CD1c-positive myeloid dendritic cell (primary cell): ENCODE measurements at regions not wholly inside any gene's neighbourhood (a gene's known extent, or its start where the extent isn't known, plus 50 kb on each side); places are given as distances from the start of the nearest gene placed in this dataset.

Source experiments
- DNase-seq: peaks from one replicate; pipeline ENCODE4 v3.0.0-alpha.2; 2016; ENCODE audit errors: extremely low spot score

DNA sequence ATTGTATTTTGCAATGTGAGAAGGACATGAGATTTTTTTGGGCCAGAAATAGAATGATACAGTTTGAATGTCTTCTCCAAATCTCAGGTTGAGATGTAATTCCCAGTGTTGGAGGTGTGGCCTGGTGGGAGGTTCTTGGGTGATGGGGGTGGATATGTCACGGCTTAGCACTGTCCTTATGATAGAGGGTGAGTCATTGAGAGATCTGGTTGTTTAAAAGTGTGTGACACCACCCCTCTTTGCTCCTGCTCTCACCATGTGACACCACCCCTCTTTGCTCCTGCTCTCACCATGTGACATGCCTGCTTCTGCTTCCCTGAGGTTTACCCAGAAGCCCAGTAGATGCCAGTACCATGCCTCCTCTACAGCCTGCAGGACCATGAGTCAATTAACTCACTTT is 1226.9 kb downstream of the PCDH7 start:
- no peak for DNase-seq

GRCh38 chr4:31949045-31949444 is 1228.9 kb downstream of the PCDH7 start:
- DNase-seq = no peak

- no peak for DNase-seq
Observed at GRCh38 chr4:31955346-31955745, 1235.2 kb downstream of the PCDH7 start.

DNA sequence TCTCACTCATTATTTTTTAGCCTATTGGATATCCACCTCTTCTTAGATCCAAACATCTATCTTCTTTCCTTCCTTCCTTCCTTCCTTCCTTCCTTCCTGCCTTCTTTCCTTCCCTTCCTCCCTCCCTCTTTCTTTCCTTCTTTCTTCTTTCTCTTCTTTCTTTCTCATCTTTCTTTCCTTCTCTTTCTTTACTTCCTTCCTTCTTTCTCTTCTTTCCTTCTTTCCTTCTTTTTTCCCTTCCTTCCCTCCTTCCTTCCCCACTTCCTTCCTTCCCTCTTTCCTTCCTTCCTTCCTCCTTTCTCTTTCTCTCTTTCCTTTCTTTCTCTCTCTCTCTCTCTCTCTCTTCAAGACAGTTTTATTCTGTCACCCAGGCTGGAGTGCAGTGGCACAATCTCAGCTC is 1239.8 kb downstream of the PCDH7 start:
- DNase-seq = no peak

- DNase-seq = no peak
Observed at GRCh38 chr4:31964685-31965084, 1244.5 kb downstream of the PCDH7 start.

GRCh38 chr4:31968842-31969241 is 1248.7 kb downstream of the PCDH7 start:
- no peak for DNase-seq

DNA sequence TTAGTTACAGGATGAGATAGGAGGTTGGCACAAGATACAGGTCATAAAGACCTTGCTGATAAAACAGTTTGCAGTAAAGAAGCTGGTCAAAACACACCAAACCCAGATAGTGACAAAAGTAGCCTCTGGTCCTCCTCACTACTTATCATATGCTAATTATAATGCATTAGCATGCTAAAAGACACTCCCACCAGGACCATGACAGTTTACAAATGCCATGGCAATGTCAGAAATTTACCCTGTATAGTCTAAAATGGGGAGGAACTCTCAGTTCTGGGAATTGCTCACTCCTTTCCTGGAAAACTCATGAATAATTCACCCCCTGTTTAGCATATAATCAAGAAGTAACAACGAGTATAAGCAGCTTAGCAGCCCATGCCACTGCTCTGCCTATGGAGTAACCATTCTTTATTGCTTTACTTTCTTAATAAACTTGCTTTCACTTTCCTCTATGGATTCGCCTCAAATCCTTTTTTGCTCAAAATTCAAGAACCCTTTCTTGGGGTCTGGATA is 1254.4 kb downstream of the PCDH7 start:
- no peak for DNase-seq

- DNase-seq = no peak
Observed at GRCh38 chr4:31979988-31980387, 1259.8 kb downstream of the PCDH7 start.

GRCh38 chr4:31983246-31983645 is 1263.1 kb downstream of the PCDH7 start:
- no peak for DNase-seq

DNA sequence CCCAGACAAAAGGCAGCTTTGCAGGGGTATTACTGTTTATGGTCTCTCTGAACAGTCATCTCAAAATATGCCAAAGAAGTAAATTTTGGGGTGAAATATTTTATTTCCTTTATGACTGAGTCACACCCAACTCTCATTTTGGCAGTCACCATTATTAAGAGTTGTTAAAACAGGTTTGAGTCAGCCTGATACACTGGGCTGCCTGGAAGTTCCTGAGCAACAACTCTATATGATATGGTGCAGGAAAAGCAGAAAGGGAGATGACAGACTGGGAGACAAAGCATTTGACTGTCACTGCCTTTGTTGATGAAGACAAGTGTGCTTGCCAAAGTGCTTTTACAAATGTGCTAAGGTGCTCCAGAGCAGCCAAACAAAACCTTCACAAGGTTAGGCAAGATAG is 1263.5 kb downstream of the PCDH7 start:
- no peak for DNase-seq

DNA sequence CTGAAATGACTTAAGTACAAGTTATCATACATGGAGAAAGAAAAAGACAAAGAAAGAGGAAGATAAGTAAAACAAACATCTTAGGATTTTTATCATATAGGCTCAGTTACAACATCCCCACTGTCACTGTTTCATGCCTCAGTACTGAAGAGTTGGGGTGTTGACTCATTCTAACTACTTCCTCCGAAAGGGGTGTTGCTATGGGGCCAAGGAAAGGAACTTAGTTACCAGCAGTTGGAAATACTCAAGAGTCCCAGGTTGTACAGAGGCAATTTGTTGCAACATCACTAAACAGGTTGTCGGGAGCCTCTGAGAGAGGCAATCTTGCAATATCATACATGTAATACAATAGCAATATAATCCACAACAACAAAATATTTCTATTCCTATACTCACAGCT is 1264.7 kb downstream of the PCDH7 start:
- DNase-seq = no peak

DNA sequence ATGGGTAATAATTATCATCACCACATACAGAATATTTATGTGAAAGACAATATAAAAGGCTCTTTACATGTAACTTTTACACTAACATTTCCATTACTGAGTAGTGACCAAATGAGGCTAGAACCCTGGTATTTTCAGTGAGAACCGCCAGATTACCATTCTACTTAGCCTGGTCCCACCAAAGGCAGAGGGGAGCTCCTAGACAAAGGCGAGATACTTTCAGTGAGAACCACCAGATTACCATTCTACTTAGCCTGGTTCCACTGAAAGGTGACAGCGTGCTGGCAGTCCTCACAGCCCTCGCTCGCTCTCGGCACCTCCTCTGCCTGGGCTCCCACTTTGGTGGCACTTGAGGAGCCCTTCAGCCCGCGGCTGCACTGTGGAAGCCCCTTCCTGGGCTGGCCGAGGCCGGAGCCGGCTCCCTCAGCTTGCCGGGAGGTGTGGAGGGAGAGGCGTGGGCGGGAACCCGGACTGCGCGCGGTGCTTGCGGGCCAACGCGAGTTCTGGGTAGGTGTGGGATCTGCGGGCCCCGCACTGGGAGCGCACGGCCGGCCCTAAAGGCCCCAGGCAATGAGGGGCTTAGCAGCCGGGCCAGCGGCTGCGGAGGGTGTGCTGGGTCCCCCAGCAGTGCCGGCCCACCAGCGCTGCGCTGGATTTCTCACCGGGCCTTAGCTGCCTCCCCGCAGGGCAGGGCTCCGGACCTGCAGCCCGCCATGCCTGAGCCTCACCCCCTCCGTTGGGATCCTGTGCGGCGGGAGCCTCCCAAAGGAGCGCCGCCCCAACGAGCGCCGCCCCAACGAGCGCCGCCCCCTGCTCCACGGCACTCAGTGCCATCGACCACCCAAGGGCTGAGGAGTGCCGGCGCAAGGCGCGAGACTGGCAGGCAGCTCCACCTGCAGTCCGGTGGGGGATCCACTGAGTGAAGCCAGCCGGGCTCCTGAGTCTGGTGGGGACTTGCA is 1276.1 kb downstream of the PCDH7 start:
- no peak for DNase-seq

- DNase-seq = no peak
Observed at GRCh38 chr4:31998807-31999206, 1278.6 kb downstream of the PCDH7 start.

DNA sequence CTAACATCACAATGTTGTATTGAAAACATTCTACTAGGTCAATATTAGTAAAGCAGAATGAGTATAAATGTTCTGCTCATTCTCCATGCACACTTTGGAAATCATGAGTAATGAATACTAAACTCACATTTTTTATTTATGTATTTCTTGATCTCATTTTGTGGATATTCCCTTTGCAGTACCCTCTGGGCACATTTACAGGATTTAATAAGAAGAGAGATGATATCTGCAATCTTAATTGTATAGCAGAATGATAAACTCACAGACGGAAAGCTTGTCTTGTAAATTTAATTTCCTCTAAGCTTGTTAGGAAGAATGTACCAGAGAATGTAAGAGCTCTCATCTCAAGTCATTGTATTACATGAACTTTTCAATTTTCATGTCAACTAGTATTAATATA is 1279.7 kb downstream of the PCDH7 start:
- DNase-seq = no peak

- no peak for DNase-seq
Observed at GRCh38 chr4:32000846-32001488, 1280.8 kb downstream of the PCDH7 start.

DNA sequence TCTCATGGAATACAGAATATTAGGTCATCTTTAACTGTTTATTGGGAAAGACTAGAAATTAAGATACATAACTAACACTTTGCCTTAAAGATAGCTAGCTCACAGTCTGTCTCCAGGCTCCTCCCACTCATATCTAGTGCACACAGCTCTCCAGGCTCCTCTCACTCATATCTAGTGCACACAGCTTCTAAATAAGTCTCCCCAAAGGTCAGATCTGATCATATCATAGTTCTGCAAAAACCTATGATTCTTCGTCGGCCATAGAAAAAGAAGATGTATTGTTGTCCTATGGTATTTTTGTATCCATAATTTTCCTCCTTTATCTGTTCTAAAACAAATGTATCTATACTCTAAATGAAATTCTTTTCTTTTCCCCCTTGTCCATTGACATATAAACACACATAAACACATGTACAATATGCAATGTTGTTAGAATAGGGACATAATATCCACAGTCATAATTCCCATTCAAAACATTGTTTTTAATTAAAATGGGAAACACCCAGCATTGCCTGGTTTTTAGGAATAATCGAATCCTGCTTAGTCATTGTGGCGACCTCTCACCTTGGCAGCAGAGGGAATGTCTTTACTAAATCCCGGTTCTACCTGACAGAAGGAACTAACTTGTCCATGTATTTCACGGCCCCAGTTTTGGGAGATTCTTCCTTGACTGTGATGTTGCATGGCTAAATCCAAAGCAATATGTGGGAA is 1282.0 kb downstream of the PCDH7 start:
- DNase-seq = no peak

DNA sequence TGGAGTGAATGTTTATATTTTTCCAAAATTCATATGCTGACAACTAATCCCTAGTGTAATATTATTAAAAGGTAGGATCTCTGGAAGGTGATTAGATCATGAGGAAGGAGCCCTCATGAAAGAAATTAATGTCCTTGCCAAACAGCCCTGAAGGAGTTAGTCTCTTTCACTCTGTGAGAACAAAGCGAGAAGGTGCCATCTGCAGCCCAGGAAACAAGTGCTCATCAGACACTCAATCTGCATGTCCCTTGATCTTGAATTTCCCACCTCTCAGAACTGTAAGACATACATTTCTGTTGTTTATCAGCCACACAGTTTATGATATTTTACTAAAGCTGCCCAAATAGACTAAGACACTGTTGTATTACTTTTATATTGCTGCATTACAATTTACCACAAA is 1283.4 kb downstream of the PCDH7 start:
- no peak for DNase-seq

- DNase-seq = no peak
Observed at GRCh38 chr4:32010221-32010620, 1290.1 kb downstream of the PCDH7 start.

- no peak for DNase-seq
Observed at GRCh38 chr4:32022071-32022470, 1301.9 kb downstream of the PCDH7 start.

DNA sequence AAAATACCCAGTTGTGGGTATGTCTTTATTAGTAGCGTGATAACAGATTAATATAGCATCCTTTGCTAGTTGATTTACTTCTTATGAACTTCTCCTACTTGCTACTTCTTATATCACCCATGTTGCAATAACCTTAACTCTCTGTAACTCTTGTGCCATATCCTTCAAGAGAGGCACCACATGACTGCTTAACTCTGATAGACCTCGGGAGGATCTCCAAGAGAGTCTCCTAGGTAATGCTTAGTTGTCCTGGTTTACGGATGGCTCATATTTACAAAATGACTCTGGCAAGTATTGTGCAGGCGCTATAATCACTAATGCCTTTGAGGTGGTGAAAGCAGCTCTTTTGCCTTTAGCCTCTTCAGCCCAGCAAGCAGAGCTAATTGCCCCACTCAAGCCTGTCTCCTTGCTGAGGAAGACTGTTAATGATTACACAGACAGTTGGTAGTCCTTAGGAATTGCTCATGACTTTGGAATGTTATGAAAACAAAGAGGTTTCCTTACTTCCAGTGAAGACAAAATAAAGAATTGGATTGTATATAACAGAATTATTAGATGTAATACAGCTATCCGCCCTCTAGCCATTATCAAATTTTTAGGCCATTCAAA is 1305.8 kb downstream of the PCDH7 start:
- DNase-seq = no peak

DNA sequence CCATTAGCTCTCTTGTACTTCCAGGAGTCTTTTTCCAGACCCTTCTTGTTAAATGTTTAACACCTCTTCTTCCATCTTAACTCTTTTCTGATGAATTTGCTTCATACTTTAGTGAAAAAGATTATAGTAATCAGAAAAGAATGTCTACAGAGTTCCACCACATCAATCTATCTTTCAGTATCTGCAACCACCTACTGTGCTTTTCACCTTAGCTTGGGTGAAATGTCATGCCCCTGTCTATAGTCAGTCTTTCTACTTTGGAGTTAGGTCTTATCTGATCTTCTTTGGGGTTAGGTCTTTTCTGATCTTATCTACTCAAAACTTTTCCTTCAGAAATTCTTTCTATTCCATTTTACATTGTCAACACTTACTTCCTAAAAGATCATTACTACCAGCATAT is 1310.2 kb downstream of the PCDH7 start:
- DNase-seq = no peak

GRCh38 chr4:32031026-32031425 is 1310.9 kb downstream of the PCDH7 start:
- no peak for DNase-seq
